A673 (cell line): ENCODE measurements at regions not wholly inside any gene's neighbourhood (a gene's known extent, or its start where the extent isn't known, plus 50 kb on each side); places are given as distances from the start of the nearest gene placed in this dataset.

Experiments used
- BruUV-seq: library from RNA; stranded (reverse); fragments of 400-500 nt; replicated peaks from 2 replicates; lab custom pipeline; 2021; lab: Mats Ljungman, UMichigan
- CTCF ChIA-PET: fragments of 300-600 bp; sonication (Branson Sonifier 250); formaldehyde crosslinking; loops from one replicate; lab custom pipeline; 2022; ENCODE audit warnings: antibody characterized with exemption; lab: Charles Lee
- POLR2A ChIA-PET: fragments of 300-600 bp; sonication (Branson Sonifier 250); formaldehyde crosslinking; loops from one replicate; lab custom pipeline; 2022; ENCODE audit warnings: antibody characterized with exemption; ENCODE audit not compliant: low non-redundant PET; lab: Charles Lee
- DNase-seq: peaks from one replicate; pipeline ENCODE4 v3.0.0-alpha.2; 2015; ENCODE audit warnings: low spot score
- H3K27ac ChIP-seq: fragments of 200-600 bp; sonication (generic); 2 replicates; pipeline ENCODE4 v1.5.1; 2016; ENCODE audit warnings: mixed run types, low read depth, mild to moderate bottlenecking, mixed read lengths, antibody characterized with exemption, low read length; ENCODE audit not compliant: poor library complexity, severe bottlenecking
- H3K27me3 ChIP-seq: fragments of 200-600 bp; sonication (generic); replicated peaks from 2 replicates; pipeline ENCODE4 v1.6.1; 2017; ENCODE audit warnings: mixed run types, low read depth, mild to moderate bottlenecking, mixed read lengths, antibody characterized with exemption, low read length; ENCODE audit not compliant: insufficient read depth, poor library complexity
- H3K36me3 ChIP-seq: fragments of 200-600 bp; sonication (generic); 2 replicates; pipeline ENCODE4 v1.6.1; 2016; ENCODE audit warnings: mixed run types, mild to moderate bottlenecking, mixed read lengths, antibody characterized with exemption, low read length; ENCODE audit not compliant: insufficient read depth, poor library complexity, severe bottlenecking
- H3K4me1 ChIP-seq: fragments of 200-600 bp; sonication (generic); 2 replicates; pipeline ENCODE4 v1.6.1; 2017; ENCODE audit warnings: mixed run types, mild to moderate bottlenecking, mixed read lengths, antibody characterized with exemption, low read length; ENCODE audit not compliant: insufficient read depth, poor library complexity, severe bottlenecking
- H3K4me3 ChIP-seq: fragments of 200-600 bp; sonication (generic); 2 replicates; pipeline ENCODE4 v1.5.1; 2016; ENCODE audit warnings: low read depth, mixed run types, mild to moderate bottlenecking, mixed read lengths, low read length; ENCODE audit not compliant: poor library complexity, severe bottlenecking
- H3K9me3 ChIP-seq: fragments of 200-600 bp; sonication (generic); 2 replicates; pipeline ENCODE4 v1.6.1; 2016; ENCODE audit warnings: mixed run types, low read depth, mild to moderate bottlenecking, mixed read lengths, antibody characterized with exemption, low read length; ENCODE audit not compliant: poor library complexity, severe bottlenecking
- EZH2 ChIP-seq: fragments of 200-600 bp; sonication (generic); IDR thresholded peaks from 2 replicates; pipeline ENCODE4 v1.6.1; 2017; ENCODE audit warnings: borderline replicate concordance, low read depth, mild to moderate bottlenecking, mixed read lengths, antibody characterized with exemption, low read length; ENCODE audit not compliant: poor library complexity, severe bottlenecking
- intact Hi-C: fragments of 100-400 bp; cut with micrococcal nuclease; formaldehyde crosslinking; loops from one replicate; pipeline ENCODE4 v1.10.0; 2022; ENCODE audit not compliant: unreplicated experiment
- TF ChIP-seq, protein P1 (sequence below): fragments of 300-800, 200-600 bp; sonication (generic); conservative IDR thresholded peaks from 2 replicates; pipeline ENCODE4 v1.5.1; 2017; ENCODE audit warnings: low read depth, mild to moderate bottlenecking, antibody characterized with exemption, low read length, moderate library complexity, mixed read lengths

DNA sequence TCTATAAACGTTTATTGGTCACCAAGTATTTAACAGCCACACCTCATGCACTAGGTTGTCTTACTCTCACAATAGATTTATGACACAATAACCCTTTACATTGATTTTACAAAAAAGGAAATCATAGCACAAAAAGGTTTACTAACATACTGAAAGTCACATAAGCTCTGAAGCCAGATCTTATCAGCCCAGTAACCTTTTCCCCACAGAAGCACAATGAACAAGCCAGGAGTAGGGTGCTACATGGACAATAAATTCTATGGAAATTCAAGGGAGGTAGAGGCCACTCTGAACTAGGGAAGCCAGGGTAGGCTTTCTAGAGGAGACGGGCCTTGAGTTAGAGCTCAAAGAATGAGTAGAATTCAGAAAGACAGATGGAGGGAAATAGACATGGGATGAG, 633.5 kb upstream of the CADM1 start:
- BruUV-seq = no TSS peak
- Histone ChIP-seq H3K27me3 (no peaks in the 10 kb centered on the region), H3K4me3 (no peak overlapping the region), H3K36me3 (no peaks in the 10 kb centered on the region), H3K4me1 (no peaks in the 10 kb centered on the region), H3K27ac (no peak overlapping the region), H3K9me3 (no peaks in the 10 kb centered on the region)
- no peak for DNase-seq
- ChIA-PET CTCF (no interaction called here), POLR2A (no interaction called here)
- intact Hi-C loops = no loop called here
- no peak for TF ChIP-seq EZH2
- TF ChIP-seq, protein P1, sequence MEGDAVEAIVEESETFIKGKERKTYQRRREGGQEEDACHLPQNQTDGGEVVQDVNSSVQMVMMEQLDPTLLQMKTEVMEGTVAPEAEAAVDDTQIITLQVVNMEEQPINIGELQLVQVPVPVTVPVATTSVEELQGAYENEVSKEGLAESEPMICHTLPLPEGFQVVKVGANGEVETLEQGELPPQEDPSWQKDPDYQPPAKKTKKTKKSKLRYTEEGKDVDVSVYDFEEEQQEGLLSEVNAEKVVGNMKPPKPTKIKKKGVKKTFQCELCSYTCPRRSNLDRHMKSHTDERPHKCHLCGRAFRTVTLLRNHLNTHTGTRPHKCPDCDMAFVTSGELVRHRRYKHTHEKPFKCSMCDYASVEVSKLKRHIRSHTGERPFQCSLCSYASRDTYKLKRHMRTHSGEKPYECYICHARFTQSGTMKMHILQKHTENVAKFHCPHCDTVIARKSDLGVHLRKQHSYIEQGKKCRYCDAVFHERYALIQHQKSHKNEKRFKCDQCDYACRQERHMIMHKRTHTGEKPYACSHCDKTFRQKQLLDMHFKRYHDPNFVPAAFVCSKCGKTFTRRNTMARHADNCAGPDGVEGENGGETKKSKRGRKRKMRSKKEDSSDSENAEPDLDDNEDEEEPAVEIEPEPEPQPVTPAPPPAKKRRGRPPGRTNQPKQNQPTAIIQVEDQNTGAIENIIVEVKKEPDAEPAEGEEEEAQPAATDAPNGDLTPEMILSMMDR = no peak

DNA sequence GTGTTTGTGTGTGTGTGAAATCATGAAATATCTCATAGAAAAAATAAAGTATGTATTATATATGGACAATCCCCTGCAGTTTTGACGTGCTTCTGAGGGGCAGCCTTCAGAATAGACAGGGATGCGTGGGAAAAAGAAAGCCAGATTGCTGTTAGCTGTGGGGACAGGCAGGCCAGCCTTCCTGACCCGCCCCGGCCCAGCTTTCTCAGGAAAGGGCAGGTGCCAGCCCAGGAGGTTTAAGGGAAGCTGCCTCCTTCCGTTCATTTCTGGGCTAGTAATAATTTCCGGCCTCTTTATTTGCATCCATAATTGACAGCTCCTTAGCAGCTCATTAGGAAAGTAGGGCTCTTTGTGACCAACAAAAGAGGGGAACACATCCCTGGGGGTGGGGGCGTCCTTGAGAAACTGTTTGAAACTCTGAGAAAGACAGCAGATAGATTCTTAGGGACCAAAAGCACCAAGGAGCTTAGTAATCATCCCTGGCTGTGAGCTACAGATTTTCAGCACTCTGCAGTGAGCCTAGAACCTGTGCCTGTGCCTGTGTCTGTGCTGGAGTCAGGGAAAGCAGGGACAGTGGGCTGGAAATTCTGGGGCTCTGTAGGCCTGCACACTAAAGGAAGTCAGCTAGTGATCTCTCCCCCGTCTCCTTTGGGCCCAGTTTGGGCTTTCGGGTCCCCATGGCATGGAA, 632.9 kb upstream of the CADM1 start:
- Histone ChIP-seq H3K9me3 (no peaks in the 10 kb centered on the region), H3K36me3 (no peaks in the 10 kb centered on the region), H3K4me3 (no peak overlapping the region), H3K27me3 (no peaks in the 10 kb centered on the region), H3K27ac (no peak overlapping the region), H3K4me1 (no peaks in the 10 kb centered on the region)
- no TSS peak for BruUV-seq
- POLR2A ChIA-PET = no interaction called here
- CTCF ChIA-PET = no interaction called here
- TF ChIP-seq EZH2 = no peak
- TF ChIP-seq, protein P1 = no peak
- DNase-seq = no peak
- intact Hi-C loops = no loop called here

- Histone ChIP-seq H3K4me1 (no peaks in the 10 kb centered on the region), H3K36me3 (no peaks in the 10 kb centered on the region), H3K27ac (no peak overlapping the region), H3K4me3 (no peak overlapping the region), H3K9me3 (no peaks in the 10 kb centered on the region), H3K27me3 (no peaks in the 10 kb centered on the region)
- ChIA-PET CTCF (no interaction called here), POLR2A (no interaction called here)
- intact Hi-C loops = no loop called here
- no peak for DNase-seq
- no TSS peak for BruUV-seq
- TF ChIP-seq, protein P1 = no peak
- TF ChIP-seq EZH2 = no peak
Observed at GRCh38 chr11:116135891-116136290, 631.7 kb upstream of the CADM1 start.
